HPDE6-E6E7 (cell line): ENCODE measurements at regions not wholly inside any gene's neighbourhood (a gene's known extent, or its start where the extent isn't known, plus 50 kb on each side); places are given as distances from the start of the nearest gene placed in this dataset.

Experiments used
- DNase-seq: peaks from one replicate; pipeline ENCODE4 v3.0.0; 2011; ENCODE audit warnings: missing footprints; ENCODE audit errors: extremely low spot score

GRCh38 chr7:41298409-41298808, 404.5 kb downstream of the INHBA start:
- no peak for DNase-seq

DNA sequence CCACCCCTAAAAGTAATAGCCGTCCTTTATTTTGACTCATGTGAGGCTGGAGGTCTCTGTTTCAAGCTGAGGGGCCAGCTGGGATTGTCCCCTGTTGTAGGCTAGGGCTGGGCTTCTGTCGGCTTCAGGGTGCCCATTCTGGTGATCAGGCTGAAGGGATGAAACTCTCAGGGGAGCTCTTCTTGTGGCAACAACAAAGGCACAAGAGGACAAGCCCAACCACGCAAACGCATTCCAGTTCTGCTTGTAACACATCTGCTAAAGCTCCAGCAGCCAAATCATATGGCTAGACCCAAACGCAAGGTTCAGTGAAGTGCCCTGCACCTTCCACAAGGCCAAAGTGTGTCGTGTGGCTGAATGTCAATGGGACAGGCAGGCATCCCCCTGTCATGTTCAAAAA, 405.7 kb downstream of the INHBA start:
- DNase-seq, result no peak

DNA sequence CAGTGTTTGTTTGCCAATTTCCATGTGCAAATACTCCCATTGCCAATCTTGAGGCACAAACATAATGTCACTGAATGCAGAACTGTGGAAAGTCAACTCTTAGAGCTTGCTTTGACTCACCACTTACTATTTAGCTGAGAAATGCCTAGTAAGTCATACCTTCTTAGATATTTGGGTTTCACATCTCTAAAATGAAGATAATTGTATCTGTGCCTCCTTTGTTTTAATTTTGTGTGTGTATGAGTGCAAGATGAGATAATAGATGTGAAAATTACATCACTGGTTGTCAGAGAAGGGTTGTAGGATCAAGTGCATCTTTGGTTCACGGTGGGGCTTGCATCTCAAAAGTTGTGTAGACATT, 407.5 kb downstream of the INHBA start:
- DNase-seq, result no peak

- no peak for DNase-seq
Measured at GRCh38 chr7:41294556-41295454, 408.1 kb downstream of the INHBA start.

DNA sequence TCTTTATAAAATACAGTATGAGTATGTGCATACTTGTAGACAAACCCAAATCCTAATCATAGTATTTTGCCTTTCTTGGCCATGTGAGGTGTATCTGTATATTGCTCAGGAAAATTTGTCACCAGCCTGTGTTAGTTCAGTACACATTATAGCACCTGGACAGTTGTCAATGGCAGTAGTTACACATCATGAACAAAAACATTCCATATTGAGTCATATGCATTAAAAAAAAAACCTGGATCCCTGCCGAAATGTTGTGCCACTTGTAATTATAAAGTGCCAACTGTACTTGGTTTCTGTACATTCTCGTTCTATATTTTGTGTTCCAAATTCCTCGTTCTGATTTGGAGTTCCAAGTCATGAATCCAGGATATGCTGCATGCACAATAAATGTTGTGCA, 410.4 kb downstream of the INHBA start:
- DNase-seq, result peak; percentile 52

DNA sequence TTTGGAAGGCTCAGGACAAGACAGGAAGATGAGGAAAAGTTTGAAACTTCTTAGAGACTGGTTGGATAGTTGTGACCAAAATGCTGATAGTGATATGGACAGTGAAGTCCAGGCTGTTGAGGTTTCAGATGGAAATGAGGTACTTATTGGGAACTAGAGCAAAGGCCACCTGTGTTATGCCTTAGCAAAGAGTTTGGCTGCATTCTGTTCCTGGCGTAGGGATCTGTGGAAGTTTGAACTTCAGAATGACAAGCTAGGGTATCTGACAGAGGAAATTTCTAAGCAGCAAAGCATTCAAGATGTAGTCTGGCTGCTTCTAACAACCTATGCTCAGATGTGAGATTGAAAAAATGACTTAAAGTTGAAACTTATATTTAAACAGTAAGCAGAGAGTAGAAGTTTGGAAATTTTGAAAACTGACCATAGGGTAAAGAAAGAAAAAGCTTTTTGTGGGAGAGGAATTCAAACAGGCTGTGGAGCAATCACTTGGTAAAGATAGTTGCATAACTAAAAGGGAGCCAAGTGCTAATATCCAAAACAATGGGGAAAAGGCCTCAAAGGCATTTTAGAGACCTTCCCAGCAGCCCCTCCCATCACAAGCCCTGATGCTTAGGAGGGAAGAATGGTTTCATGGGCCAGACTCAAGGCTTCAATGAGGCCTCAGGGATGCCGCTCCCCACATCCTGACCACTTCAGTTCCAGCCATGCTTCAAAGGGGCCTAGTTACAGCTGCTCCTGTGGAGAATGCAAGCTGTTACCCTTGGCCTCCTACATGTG, 415.1 kb downstream of the INHBA start:
- no peak for DNase-seq

DNA sequence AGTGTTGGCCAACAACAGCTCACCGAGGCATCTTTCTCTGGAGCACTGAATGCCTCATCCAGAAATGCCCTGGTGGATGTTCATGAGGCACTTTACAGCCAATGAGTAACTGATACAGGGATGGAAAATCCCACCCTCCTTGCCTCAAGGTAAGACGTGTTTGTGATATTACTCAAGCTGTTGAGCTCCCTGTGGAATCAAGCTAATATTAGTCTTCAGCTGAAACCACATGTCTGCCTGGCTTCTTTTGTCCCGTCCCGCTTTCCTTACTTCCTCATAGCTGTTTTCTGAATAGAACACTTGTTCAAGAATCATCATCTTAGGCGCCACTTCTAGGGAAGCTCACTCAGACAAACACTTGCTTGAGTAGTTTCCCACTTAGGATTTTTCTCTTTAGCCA, 422.4 kb downstream of the INHBA start:
- no peak for DNase-seq

DNA sequence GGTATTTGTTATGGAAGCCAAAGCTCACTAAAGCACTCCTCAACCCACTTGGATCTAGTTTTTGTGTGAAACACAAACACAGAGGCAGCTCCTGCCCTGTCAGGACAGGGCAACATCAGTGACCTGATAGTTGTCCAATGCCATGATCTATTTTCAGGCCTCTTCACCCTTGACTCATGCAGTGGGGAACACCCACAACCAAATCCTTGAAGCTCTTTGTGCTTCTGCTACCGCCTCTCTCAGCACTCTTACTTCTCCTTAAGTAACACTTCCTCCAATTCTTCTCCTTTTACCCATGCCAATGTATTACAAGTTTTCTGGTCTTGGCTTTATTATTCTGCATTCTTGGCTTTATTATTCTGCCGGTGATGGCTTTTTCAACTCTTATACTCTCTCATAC, 425.3 kb downstream of the INHBA start:
- no peak for DNase-seq

DNA sequence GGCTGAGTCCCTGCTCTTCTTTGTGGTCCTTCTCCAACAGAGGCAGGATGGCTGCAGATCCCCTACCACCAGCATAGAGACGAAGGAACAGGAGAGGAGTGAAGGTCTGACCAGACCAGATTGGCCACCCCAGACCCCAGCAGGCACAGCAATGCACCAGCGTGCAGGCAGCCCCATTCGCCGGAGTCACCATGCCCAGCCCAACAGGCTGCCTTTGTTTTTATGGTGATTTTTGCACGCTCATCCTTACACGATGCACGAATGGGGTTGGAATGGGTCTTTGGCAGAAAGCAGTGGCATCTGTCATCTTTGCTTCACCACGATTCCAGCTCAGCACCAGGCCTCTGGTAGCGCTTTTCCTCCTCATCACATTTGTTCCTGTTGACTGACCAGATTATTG, 427.6 kb downstream of the INHBA start:
- DNase-seq, result no peak

DNA sequence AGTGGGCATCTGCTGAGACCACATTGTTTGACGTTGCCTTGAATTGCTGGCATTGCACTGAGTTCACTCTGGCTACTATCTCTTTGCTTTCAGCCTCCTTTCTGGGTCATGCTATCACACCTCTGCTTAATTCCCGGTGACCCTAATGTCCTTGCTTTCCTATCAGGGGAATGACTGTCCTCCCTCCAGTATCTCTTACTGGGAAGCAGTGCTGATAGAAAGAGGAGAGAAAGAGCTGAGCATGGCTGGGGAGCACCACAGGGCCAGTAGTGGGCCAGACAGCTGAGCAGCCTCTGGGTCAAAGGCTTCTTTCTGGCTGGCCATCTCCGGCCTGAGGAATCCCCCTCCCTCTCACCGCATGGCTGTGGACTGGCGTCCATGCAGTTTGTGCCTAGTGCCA, 428.7 kb downstream of the INHBA start:
- DNase-seq, result no peak

DNA sequence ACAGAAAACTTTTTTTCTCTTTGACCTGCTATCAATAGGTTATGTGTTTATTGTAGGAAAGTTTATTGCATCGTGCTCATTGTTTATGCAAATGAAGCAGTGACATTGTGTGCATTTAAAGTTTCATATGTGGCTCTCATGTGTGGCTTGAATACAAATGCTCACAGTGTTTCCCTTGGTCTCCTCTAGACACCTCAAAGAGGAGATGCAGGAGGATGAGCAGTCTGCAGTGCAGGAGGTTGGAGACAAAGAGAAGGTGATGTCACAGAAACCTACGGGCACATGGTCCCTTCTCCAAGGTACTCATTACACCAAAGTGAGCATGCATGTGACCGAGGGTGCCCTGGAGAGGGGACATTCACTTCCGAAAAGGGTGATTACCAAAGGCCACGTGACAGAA, 430.2 kb downstream of the INHBA start:
- no peak for DNase-seq

- DNase-seq, result no peak
Measured at GRCh38 chr7:41268878-41269277, 434.0 kb downstream of the INHBA start.

DNA sequence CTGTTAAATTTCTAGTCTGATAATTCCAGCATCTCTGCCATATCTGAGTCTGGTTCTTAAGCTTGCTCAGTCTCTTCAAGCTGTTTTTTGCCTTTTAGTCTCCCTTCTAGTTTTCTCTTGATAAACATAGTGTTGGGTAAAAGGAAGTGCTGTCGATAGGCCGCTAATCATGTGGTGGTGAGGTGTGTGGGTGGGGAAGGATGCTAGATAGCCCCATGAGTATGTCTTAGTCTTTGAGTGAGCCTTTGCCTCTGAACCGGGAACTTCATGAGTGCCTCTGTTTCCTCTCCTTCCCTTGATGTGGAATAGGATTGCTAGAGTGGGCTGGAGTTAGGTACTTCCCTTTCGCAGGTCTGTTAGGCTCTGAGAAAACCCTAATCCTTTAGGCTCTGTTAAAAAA, 441.8 kb downstream of the INHBA start:
- DNase-seq, result no peak

- DNase-seq, result no peak
Measured at GRCh38 chr7:41257660-41258059, 445.2 kb downstream of the INHBA start.

GRCh38 chr7:41256186-41256945, 446.5 kb downstream of the INHBA start:
- no peak for DNase-seq

- no peak for DNase-seq
Measured at GRCh38 chr7:41255716-41256115, 447.2 kb downstream of the INHBA start.

- DNase-seq, result no peak
Measured at GRCh38 chr7:41255113-41255512, 447.8 kb downstream of the INHBA start.

DNA sequence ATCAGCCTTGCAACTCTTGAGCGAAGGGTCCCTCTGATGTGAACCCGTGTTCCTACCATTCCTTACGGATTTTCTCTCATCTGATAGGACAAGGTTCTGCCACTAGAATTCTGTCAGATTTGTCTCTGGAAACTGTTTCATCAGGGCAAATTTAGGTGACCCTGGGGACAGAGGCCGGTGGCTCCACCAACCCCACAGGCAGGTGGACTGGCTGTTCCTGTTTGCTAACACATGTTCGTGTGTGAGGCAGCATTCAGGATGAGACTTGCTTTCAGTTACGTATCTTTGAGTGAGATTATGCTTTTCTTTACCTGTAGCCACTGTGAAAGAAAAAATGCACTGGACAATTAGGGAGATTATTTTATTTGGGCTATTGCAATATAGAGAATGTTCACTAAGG, 449.9 kb downstream of the INHBA start:
- no peak for DNase-seq

GRCh38 chr7:41252551-41252950, 450.3 kb downstream of the INHBA start:
- DNase-seq, result no peak

DNA sequence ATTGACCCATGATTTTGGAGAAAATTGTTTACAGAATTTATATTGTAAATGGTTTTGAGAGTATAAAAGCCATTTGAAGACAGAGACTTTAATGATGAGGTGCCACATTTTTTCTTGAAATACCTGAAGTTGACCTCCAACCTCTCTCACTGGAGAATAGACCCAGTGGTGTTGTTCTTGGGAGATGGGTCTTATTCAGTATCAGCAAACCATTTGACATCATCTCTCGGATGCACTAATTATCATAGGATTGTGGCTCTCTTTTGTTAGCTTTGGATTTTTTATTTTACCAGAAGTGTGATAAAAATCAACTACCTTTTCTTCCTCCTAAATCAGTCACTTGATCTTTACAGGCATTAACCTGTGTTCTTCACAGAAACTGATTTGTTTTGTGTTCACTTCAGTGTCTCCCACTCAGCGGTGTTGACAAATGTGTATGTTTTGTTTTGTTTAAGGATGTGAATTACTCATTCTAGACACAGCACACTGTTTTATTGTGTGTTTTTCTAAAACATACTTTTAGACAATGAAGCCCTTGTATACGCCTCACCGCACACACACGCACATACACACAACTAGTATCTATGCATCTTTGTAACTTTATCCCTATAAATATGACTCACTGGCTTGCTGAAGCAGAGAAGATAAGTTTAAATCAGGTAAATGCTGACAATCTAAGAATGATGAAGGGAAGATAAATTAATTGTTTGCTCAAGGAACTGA, 455.6 kb downstream of the INHBA start:
- peak; percentile 7 for DNase-seq

GRCh38 chr7:41245916-41246315, 457.0 kb downstream of the INHBA start:
- DNase-seq, result no peak

GRCh38 chr7:41244246-41244645, 458.6 kb downstream of the INHBA start:
- DNase-seq, result no peak
